GM18519 (cell line): ENCODE measurements at regions not wholly inside any gene's neighbourhood (a gene's known extent, or its start where the extent isn't known, plus 50 kb on each side); places are given as distances from the start of the nearest gene placed in this dataset.

Experiments
- ATAC-seq: cut with Tn5 transposase; IDR thresholded peaks from one replicate; pipeline ENCODE4 v1.9.1; 2021; ENCODE audit warnings: mild to moderate bottlenecking, moderate library complexity; ENCODE audit not compliant: unreplicated experiment, low FRiP score

DNA sequence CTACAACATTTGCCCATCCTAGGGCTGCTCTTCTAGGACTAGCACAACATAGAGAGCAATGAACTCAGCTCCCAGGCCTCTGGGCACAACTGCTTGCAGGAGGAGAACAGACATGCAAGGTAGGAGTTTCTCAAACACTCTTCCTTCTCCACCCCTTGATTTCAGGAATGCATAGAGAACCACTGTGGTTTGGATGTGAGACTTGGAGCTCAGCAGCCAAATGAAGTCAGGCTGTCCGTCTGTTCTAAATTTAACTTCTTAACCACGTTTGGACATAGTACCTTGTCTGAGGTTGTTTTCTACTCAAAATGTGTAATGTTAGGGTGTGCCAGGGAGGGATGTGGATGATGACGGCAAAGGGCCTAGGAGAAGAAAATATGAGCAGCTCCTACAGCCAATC lies 515.1 kb upstream of the TNC start:
- ATAC-seq = no peak

DNA sequence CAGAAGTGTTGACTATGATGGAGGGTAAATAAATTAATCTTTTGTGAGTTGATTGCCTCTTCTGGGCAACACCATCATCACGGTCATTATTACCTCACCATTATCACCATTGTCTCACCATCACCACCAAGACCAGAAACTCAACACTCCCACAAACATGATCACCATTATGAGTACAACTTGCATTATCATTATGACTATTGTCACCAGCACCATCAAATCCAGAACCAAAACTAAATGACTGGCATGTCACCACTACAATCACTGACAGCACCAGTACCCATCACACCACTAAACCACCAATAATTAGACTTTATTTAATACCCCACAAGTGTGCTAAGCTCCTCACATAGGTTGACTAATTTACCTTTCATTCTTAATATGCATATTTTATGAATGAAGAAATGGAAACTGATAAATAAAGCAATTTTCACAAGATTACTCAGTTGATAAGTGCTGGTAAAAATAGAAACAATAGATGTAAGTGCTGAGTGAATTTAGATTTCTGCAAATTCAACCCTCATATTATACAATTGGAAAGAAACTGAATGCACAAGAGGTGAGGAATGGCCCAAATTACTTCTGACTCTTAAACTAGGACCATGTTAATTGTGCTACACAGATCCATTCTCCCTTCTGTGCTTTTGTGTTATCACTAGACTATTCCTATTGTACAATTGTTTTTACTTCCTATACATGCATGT lies 517.8 kb upstream of the PAPPA start:
- peak; percentile 57 for ATAC-seq

DNA sequence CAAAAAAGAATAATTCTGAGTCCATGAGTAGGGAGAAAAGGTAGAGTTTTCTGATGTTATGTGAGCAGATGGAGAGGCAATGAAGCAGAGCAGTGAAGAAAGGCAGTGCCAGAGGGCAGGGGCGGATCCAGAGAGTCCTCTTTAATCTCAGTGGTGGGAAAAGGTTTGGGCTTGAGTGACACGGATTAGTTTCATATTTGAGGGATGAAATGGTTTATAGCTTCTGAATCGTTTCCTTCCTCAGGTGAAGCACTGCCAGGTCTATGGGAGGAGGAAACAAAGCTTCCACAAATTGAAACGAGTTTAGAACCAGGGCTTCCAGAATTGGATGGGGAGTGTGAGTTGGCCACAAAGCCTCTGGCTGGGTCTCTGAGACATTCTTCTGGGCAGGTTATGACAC lies 517.0 kb upstream of the PAPPA start:
- no peak for ATAC-seq

DNA sequence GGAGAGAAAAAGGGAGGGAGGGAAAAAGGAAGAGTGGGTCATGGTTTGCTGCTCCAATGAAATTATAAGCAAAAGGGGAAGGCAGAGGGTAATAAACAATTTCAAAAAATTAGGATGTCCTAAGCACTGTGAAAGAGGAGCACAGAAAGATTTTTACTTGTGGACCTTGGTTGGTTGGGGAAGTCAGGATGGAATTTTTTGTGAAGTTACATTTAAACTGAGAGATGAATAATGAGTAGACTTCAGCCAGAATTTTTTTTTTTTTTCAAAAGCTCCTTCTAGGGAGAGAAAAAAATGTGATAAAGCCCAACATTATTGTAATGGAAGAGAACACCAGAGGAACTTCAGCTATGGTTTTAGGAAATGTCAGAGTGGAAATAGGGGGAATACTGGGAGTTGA lies 515.9 kb upstream of the PAPPA start:
- no peak for ATAC-seq

DNA sequence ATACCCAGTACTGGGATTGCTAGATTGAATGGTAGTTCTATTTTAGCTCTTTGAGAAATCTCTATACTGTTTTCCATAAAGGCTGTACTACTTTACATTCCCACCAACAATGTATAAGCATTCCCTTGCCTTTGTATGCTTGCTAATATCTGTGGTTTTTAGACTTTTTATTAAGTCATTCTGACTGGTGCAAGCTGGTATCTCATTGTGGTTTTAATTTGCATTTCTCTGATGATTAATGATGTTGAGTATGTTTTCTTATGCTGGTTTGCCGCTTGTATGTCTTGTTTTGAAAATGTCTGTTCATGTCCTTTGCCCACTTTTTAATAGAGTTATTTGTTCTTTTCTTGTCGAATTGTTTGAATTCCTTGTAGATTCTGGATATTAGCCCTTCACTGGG lies 512.7 kb upstream of the PAPPA start:
- ATAC-seq = no peak

DNA sequence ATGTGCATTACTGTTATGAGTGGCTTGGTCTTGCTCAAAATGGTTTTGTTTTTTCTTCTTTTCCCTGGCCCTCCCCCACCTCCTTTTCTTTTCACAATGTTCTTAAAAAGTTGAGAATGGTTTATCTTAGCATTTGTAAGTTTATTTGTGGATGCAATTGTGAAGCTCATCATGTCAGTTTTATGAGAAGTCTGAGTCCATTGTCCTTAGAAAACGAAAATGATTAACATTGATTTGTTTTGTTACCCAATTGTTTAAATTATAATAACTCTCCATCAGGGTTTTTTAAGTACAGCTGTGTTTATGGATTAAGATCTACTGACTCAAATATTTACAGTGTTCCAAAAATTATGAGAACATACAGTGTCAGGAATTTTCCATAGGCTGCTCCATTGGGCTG lies 511.3 kb upstream of the PAPPA start:
- ATAC-seq = no peak

DNA sequence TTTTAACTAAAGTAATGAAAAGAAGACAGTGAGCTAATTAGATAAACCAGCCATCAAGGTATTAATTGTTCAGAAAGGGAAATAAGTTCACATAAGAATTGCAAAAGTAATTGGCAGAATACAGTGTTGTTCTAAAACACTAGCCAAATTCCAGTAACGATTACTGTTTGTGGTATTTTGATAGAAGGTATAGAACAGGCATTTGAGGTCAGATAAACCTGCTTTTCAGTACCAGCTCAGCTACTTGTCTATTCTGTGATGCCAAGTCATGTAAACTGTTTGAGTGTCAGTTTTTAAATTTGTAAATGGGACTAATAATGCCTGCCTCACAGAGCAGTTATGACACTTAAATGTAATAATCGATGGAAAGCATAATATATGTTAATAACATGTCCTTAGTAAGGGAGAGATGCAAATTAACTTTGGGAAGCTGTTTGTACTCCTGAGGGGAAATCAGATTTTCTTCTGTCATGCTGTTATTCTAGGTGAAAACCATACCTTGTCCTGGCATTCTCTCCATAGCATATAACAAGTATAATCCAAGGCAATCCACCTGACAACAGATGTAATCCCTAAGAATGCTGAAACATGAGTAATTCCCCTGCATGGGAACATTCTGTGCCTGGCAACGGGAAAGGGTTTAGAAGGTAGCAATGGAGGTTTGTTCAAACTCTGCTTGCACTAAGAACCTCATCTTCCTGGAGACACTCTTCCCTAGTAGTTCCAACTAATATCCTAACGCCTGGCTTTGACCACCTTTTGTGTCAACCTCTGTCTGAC lies 509.5 kb upstream of the PAPPA start:
- ATAC-seq = no peak

DNA sequence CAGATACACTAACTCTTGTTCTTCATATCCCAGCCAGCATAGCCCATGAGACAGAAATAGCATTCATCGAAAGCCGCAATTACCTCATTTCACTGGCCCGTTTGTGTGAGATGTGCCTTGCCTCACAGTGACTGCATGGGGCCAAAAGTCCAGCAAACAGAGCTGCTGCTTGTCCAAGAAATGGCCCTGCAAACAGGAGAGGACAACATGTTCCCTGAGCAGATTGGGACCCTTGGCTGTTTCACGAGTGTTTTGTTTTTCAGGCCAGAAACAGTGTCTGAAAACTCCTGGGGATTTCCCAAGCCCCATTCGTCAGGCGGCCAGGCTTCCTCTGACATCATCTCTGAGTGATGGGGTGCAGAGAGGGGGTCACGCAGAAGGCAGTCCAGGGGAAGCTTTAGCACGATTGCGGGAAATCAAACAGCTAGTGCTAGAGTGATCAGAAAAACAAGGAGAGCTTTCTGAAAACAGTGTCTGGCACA lies 503.6 kb upstream of the PAPPA start:
- no peak for ATAC-seq

DNA sequence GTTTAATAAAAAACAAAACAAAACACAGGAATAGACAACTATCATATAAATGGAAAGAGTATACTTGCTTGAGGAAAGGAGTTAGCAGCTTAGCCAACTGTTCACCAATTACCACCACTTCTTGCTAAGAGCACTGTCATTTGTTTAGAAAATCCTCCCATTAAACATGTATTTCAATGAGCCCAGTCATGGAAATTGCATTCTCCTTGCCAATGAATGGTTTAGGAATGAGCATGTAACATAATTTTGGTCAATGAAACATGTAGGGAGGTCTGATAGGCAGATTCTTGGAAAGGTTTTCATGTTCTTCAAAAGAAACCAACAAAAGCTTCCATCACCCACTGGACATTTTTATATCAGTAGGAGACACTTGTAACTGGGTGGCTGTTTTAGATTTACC lies 502.8 kb upstream of the PAPPA start:
- no peak for ATAC-seq

- ATAC-seq = no peak
These were observed 502.1 kb upstream of the PAPPA start for GRCh38 chr9:115651461-115651860.

- ATAC-seq = no peak
These were observed 500.4 kb upstream of the PAPPA start for GRCh38 chr9:115653171-115653606.

GRCh38 chr9:115657695-115658094 lies 495.9 kb upstream of the PAPPA start:
- ATAC-seq = no peak

- ATAC-seq = no peak
These were observed 488.1 kb upstream of the PAPPA start for GRCh38 chr9:115665519-115665918.

DNA sequence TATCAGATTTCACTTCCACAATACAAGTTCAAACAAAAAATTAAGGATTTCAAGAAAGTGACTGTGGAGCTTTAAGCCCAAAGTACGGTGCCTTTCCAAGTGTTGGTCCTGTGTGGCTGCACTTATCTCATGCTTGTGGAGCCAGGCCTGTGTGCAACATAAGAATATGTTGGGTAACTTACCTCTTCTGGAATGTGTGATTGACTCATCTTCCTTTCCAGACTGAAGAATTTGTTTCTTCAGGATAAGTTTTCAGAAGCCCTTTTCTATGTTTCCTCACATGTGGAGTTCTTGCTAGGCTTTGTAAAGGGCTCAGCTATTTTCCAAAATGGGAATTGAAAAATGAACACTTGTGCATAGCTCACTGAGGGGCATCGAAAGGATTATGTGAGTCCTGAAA lies 485.1 kb upstream of the PAPPA start:
- no peak for ATAC-seq

- ATAC-seq = no peak
These were observed 482.2 kb upstream of the PAPPA start for GRCh38 chr9:115671236-115671962.

- no peak for ATAC-seq
These were observed 481.7 kb upstream of the PAPPA start for GRCh38 chr9:115671963-115672305.

DNA sequence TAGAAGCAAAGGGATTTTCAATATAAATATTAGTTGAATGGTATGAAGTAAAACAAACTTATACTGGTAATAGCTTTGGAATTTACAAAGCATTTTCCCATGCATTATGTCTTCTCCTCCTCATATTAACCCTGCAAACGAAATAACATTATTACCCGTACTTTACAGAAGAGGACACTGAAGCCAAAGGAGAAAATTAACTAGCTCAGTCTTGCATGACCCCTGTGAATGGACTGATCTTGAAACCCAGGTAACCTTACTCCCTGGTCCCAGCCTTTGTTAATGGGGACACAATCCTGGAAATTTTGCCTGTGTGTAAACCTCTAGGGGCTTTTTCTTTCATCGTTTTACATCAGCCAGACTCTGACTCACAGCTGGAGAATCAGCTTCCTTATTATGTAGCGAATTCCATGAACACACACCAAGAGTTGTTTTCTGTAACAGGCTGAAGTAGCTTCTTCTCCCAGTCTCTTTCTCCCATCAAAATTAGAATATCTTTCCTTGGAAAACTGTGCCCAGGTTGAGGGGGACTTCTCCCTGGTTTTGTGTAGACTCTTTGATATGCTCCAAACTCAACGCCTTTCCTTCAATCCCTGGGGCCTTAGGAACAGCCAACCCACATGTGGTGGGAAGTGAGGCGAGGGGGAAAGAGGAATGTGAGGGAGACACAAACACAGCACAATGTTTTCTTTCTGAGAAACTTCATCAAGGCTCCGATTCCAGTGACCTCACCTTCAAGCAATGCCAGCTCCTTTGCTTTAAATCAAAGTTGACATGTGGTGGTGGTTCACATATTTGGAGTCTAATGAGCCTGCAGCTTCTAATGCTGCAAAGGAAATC lies 480.9 kb upstream of the PAPPA start:
- no peak for ATAC-seq

- ATAC-seq = no peak
These were observed 480.0 kb upstream of the PAPPA start for GRCh38 chr9:115673599-115673998.

DNA sequence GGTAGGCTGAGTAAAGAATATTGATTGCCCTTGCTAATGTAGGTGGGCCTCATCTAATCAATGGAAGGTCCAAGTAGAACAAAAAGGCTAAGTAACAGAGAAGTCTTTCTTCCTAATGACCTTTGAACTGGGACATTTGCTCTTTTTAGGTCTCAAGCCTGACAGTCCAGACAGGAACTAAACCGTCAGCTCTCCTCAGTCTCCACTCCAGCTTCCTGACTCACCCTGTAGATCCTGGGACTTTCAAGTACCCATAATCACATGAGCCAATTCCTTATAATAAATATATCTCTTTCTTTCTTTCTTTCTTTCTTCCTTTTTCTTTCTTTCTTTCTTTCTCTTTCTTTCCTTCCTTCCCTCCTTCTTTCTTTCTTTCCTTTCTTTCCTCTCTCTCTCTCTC lies 479.5 kb upstream of the PAPPA start:
- ATAC-seq = no peak

GRCh38 chr9:115675834-115676233 lies 477.8 kb upstream of the PAPPA start:
- no peak for ATAC-seq

GRCh38 chr9:115680231-115680630 lies 473.4 kb upstream of the PAPPA start:
- ATAC-seq = no peak
